ENCODE measurements at regions not wholly inside any gene's neighbourhood (a gene's known extent, or its start where the extent isn't known, plus 50 kb on each side); places are given as distances from the start of the nearest gene placed in this dataset.

GRCh38 chr5:77943851-77944250, 167.7 kb upstream of the TBCA start:
- peaks cover 44% of the 10 kb centered on the region for H3K27me3 Mint-ChIP-seq (ENCODE audit: low read depth)
- H3K27ac Mint-ChIP-seq, result no peak overlapping the region
- H3K4me3 Mint-ChIP-seq, result no peak overlapping the region
- no peak for TF ChIP-seq CTCF (IDR thresholded peaks at IDR 0.05; ENCODE audit: unreplicated experiment)
- peaks cover 15% of the 10 kb centered on the region for H3K9me3 Mint-ChIP-seq
- no peak for DNase-seq (ENCODE audit: low spot score in 2 of 2, unreplicated experiment in 2 of 2)
- H3K4me1 Mint-ChIP-seq, result peaks cover 11% of the 10 kb centered on the region
- peaks cover 4% of the 10 kb centered on the region for H3K36me3 Mint-ChIP-seq

- Mint-ChIP-seq H3K27ac (no peak overlapping the region), H3K27me3 (ENCODE audit: low read depth) (peaks cover 52% of the 10 kb centered on the region), H3K4me1 (peaks cover 11% of the 10 kb centered on the region), H3K9me3 (peaks cover 15% of the 10 kb centered on the region), H3K4me3 (no peak overlapping the region), H3K36me3 (peaks cover 4% of the 10 kb centered on the region)
- no peak for TF ChIP-seq CTCF (IDR thresholded peaks at IDR 0.05; ENCODE audit: unreplicated experiment)
- no peak for DNase-seq (ENCODE audit: low spot score in 2 of 2, unreplicated experiment in 2 of 2)
Observed at GRCh38 chr5:77942578-77943239, 166.6 kb upstream of the TBCA start.

- peaks cover 45% of the 10 kb centered on the region for H3K27me3 Mint-ChIP-seq (ENCODE audit: low read depth)
- no peak for TF ChIP-seq CTCF (IDR thresholded peaks at IDR 0.05; ENCODE audit: unreplicated experiment)
Observed at GRCh38 chr5:77937015-77937908, 161.1 kb upstream of the TBCA start.

GRCh38 chr5:77936365-77936693, 160.2 kb upstream of the TBCA start:
- Mint-ChIP-seq H3K4me1 (peaks cover 3% of the 10 kb centered on the region), H3K4me3 (no peak overlapping the region), H3K27me3 (ENCODE audit: low read depth) (peaks cover 39% of the 10 kb centered on the region), H3K27ac (no peak overlapping the region), H3K9me3 (peaks cover 11% of the 10 kb centered on the region), H3K36me3 (peaks cover 2% of the 10 kb centered on the region)
- DNase-seq (ENCODE audit: low spot score in 2 of 2, unreplicated experiment in 2 of 2), result no peak
- TF ChIP-seq CTCF (IDR thresholded peaks at IDR 0.05; ENCODE audit: unreplicated experiment), result no peak

More at GRCh38 chr5:77937015-77937908, 161.1 kb upstream of the TBCA start:
- Mint-ChIP-seq H3K9me3 (peaks cover 15% of the 10 kb centered on the region), H3K36me3 (peaks cover 4% of the 10 kb centered on the region), H3K4me3 (no peak overlapping the region), H3K27ac (no peak overlapping the region), H3K4me1 (peaks cover 3% of the 10 kb centered on the region)
- DNase-seq (ENCODE audit: low spot score in 2 of 2, unreplicated experiment in 2 of 2), result no peak

- no peak for TF ChIP-seq CTCF (IDR thresholded peaks at IDR 0.05; ENCODE audit: unreplicated experiment)
- peaks cover 3% of the 10 kb centered on the region for H3K4me1 Mint-ChIP-seq
- no peak for DNase-seq (ENCODE audit: low spot score in 2 of 2, unreplicated experiment in 2 of 2)
- H3K27ac Mint-ChIP-seq, result no peak overlapping the region
- peaks cover 38% of the 10 kb centered on the region for H3K27me3 Mint-ChIP-seq (ENCODE audit: low read depth)
- H3K9me3 Mint-ChIP-seq, result peaks cover 7% of the 10 kb centered on the region
- no peak overlapping the region for H3K4me3 Mint-ChIP-seq
- peaks cover 1% of the 10 kb centered on the region for H3K36me3 Mint-ChIP-seq
Observed at GRCh38 chr5:77935506-77936364, 159.6 kb upstream of the TBCA start.

Data from mesothelial cell of epicardium (in vitro differentiated cells).